WTC11 (cell line): ENCODE measurements at regions not wholly inside any gene's neighbourhood (a gene's known extent, or its start where the extent isn't known, plus 50 kb on each side); places are given as distances from the start of the nearest gene placed in this dataset.

Experiments
- ATAC-seq: fragments of 200-7000 bp; cut with Tn5 transposase; 2 replicates; pipeline ENCODE4 v1.10.0; 2021; ENCODE audit warnings: mild to moderate bottlenecking, moderate library complexity
- CTCF ChIA-PET: fragments of 300-600 bp; sonication (Branson Sonifier 250); formaldehyde crosslinking; loops from one replicate; lab custom pipeline; 2021; ENCODE audit warnings: antibody characterized with exemption; lab: Charles Lee
- POLR2A ChIA-PET: fragments of 350-600 bp; sonication (Branson Sonifier 250); formaldehyde crosslinking; loops from one replicate; lab custom pipeline; 2021; ENCODE audit warnings: antibody characterized with exemption; lab: Charles Lee
- DNase-seq: peaks from one replicate; pipeline ENCODE4 v3.0.0; 2021; ENCODE audit warnings: low spot score
- H3K27ac Mint-ChIP-seq: 2 replicates; pipeline ENCODE4 v1.8.0; 2021; ENCODE audit warnings: mixed read lengths
- H3K27me3 Mint-ChIP-seq: 2 replicates; pipeline ENCODE4 v1.8.0; 2021; ENCODE audit warnings: low read depth, mild to moderate bottlenecking, moderate library complexity, mixed read lengths
- H3K36me3 Mint-ChIP-seq: 2 replicates; pipeline ENCODE4 v1.8.0; 2021; ENCODE audit warnings: mixed read lengths
- H3K4me1 Mint-ChIP-seq: 2 replicates; pipeline ENCODE4 v1.8.0; 2022; ENCODE audit warnings: mixed read lengths
- H3K4me3 Mint-ChIP-seq: 2 replicates; pipeline ENCODE4 v1.8.0; 2021; ENCODE audit warnings: mild to moderate bottlenecking, moderate library complexity, mixed read lengths
- H3K9me3 Mint-ChIP-seq: 2 replicates; pipeline ENCODE4 v1.8.0; 2021; ENCODE audit warnings: mixed read lengths
- ATF6 ChIP-seq: sonication (generic); formaldehyde crosslinking; IDR thresholded peaks from 2 replicates; pipeline ENCODE4 v1.8.1; 2023; ENCODE audit warnings: mild to moderate bottlenecking, missing genetic modification reagents
- E2F4 ChIP-seq: sonication (generic); formaldehyde crosslinking; IDR thresholded peaks from 2 replicates; pipeline ENCODE4 v1.8.1; 2022; ENCODE audit warnings: low read depth, mild to moderate bottlenecking, moderate library complexity, missing genetic modification reagents, borderline replicate concordance
- ETV6 ChIP-seq: sonication (generic); formaldehyde crosslinking; IDR thresholded peaks from 2 replicates; pipeline ENCODE4 v1.8.1; 2022; ENCODE audit warnings: mild to moderate bottlenecking, missing genetic modification reagents
- FOXP4 ChIP-seq: sonication (generic); formaldehyde crosslinking; IDR thresholded peaks from 2 replicates; pipeline ENCODE4 v1.8.0; 2022; ENCODE audit warnings: mild to moderate bottlenecking, missing genetic modification reagents
- HMGXB4 ChIP-seq: sonication (generic); formaldehyde crosslinking; IDR thresholded peaks from 2 replicates; pipeline ENCODE4 v1.8.1; 2023; ENCODE audit warnings: mild to moderate bottlenecking, moderate library complexity, missing genetic modification reagents
- JAZF1 ChIP-seq: fragments of 250-450 bp; sonication (Bioruptor Pico); IDR thresholded peaks from 2 replicates; pipeline ENCODE4 v1.9.0; 2021; ENCODE audit warnings: moderate library complexity, mild to moderate bottlenecking, inconsistent platforms
- MAX ChIP-seq: sonication (generic); formaldehyde crosslinking; IDR thresholded peaks from 2 replicates; pipeline ENCODE4 v1.8.0; 2022; ENCODE audit warnings: mild to moderate bottlenecking, missing genetic modification reagents
- PRRX2 ChIP-seq: fragments of 250-450 bp; sonication (Bioruptor Pico); IDR thresholded peaks from 2 replicates; pipeline ENCODE4 v1.8.0; 2021; ENCODE audit warnings: mild to moderate bottlenecking
- SP1 ChIP-seq: sonication (generic); formaldehyde crosslinking; conservative IDR thresholded peaks from 2 replicates; pipeline ENCODE4 v1.8.1; 2022; ENCODE audit warnings: missing genetic modification reagents
- STAT6 ChIP-seq: sonication (generic); formaldehyde crosslinking; conservative IDR thresholded peaks from 2 replicates; pipeline ENCODE4 v1.8.1; 2023; ENCODE audit warnings: mild to moderate bottlenecking, low read depth, missing genetic modification reagents, moderate library complexity
- TEAD1 ChIP-seq: sonication (generic); formaldehyde crosslinking; IDR thresholded peaks from 2 replicates; pipeline ENCODE4 v1.8.0; 2022; ENCODE audit warnings: mild to moderate bottlenecking, missing genetic modification reagents
- TEAD4 ChIP-seq: sonication (generic); formaldehyde crosslinking; IDR thresholded peaks from 2 replicates; pipeline ENCODE4 v1.8.0; 2022; ENCODE audit warnings: mild to moderate bottlenecking, missing genetic modification reagents
- ZBTB43 ChIP-seq: sonication (generic); formaldehyde crosslinking; IDR thresholded peaks from 2 replicates; pipeline ENCODE4 v1.8.1; 2023; ENCODE audit warnings: mild to moderate bottlenecking, missing genetic modification reagents
- ZNF121 ChIP-seq: sonication (generic); formaldehyde crosslinking; IDR thresholded peaks from 2 replicates; pipeline ENCODE4 v1.8.0; 2023; ENCODE audit warnings: missing genetic modification reagents
- ZNF281 ChIP-seq: sonication (generic); formaldehyde crosslinking; IDR thresholded peaks from 2 replicates; pipeline ENCODE4 v1.8.0; 2023; ENCODE audit warnings: mild to moderate bottlenecking, missing genetic modification reagents
- ZNF416 ChIP-seq: fragments of 250-450 bp; sonication (Bioruptor Pico); IDR thresholded peaks from 2 replicates; pipeline ENCODE4 v1.9.0; 2021; ENCODE audit warnings: mild to moderate bottlenecking, inconsistent platforms
- TF ChIP-seq, protein P1 (sequence below): sonication (generic); formaldehyde crosslinking; IDR thresholded peaks from 2 replicates; pipeline ENCODE4 v1.8.0; 2022; ENCODE audit warnings: missing genetic modification reagents

DNA sequence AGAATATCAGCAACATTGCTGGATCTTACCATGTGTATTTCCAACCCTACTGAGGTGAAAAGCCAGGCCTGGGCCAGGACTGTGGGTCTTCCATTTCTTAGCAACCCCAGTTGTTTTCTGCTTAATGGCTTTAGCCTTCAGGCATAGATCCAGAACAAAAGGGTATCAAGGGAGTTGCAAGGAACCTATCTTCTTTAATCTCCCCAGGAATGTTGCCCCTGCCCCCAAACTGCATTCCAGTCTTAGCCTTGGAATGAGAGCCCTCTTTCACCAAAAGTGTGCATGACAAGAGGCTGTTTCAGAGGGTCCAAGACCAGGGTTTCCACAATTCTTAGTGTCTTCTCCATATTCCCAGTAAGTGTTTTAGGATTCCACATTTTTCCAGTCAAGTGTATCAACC is 87.9 kb upstream of the SOX13 start:
- peak overlapping the region; percentile 90 for H3K27ac Mint-ChIP-seq
- peaks cover 48% of the 10 kb centered on the region for H3K9me3 Mint-ChIP-seq
- no peak overlapping the region for H3K4me3 Mint-ChIP-seq
- peaks cover 41% of the 10 kb centered on the region for H3K4me1 Mint-ChIP-seq
- peaks cover 43% of the 10 kb centered on the region for H3K36me3 Mint-ChIP-seq
- ATAC-seq = peak; percentile 98
- ChIA-PET CTCF (no interaction called here), POLR2A (no interaction called here)
- DNase-seq = peak; percentile 71
- H3K27me3 Mint-ChIP-seq = peaks cover 9% of the 10 kb centered on the region
- TF ChIP-seq ATF6 (CRISPR knock-in tag) (no peak), PRRX2 (CRISPR knock-in tag) (peak; percentile 53; the same call in 1 of the 2 replicates), TEAD4 (CRISPR knock-in tag) (peak; percentile 98), ZNF121 (CRISPR knock-in tag) (no peak), ZBTB43 (peak; percentile 25; the same call in 1 of the 2 replicates), HMGXB4 (CRISPR knock-in tag) (no peak), E2F4 (CRISPR knock-in tag) (no peak), ZNF281 (0 out of 2 replicates have a peak, but pooled peaks have one; percentile 71), FOXP4 (CRISPR knock-in tag) (0 out of 2 replicates have a peak, but pooled peaks have one; percentile 81), ETV6 (CRISPR knock-in tag) (no peak), MAX (CRISPR knock-in tag) (no peak), TEAD1 (CRISPR knock-in tag) (peak; percentile 99), JAZF1 (CRISPR knock-in tag) (no peak), ZNF416 (CRISPR knock-in tag) (no peak), SP1 (CRISPR knock-in tag) (no peak; the same call in 1 of the 2 replicates), STAT6 (no peak)
- TF ChIP-seq, protein P1, sequence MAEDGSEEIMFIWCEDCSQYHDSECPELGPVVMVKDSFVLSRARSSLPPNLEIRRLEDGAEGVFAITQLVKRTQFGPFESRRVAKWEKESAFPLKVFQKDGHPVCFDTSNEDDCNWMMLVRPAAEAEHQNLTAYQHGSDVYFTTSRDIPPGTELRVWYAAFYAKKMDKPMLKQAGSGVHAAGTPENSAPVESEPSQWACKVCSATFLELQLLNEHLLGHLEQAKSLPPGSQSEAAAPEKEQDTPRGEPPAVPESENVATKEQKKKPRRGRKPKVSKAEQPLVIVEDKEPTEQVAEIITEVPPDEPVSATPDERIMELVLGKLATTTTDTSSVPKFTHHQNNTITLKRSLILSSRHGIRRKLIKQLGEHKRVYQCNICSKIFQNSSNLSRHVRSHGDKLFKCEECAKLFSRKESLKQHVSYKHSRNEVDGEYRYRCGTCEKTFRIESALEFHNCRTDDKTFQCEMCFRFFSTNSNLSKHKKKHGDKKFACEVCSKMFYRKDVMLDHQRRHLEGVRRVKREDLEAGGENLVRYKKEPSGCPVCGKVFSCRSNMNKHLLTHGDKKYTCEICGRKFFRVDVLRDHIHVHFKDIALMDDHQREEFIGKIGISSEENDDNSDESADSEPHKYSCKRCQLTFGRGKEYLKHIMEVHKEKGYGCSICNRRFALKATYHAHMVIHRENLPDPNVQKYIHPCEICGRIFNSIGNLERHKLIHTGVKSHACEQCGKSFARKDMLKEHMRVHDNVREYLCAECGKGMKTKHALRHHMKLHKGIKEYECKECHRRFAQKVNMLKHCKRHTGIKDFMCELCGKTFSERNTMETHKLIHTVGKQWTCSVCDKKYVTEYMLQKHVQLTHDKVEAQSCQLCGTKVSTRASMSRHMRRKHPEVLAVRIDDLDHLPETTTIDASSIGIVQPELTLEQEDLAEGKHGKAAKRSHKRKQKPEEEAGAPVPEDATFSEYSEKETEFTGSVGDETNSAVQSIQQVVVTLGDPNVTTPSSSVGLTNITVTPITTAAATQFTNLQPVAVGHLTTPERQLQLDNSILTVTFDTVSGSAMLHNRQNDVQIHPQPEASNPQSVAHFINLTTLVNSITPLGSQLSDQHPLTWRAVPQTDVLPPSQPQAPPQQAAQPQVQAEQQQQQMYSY (CRISPR knock-in tag) = no peak
